CD1c-positive myeloid dendritic cell (primary cell): ENCODE measurements at regions not wholly inside any gene's neighbourhood (a gene's known extent, or its start where the extent isn't known, plus 50 kb on each side); places are given as distances from the start of the nearest gene placed in this dataset.

Source experiments
- DNase-seq: peaks from one replicate; pipeline ENCODE4 v3.0.0-alpha.2; 2016; ENCODE audit errors: extremely low spot score

- DNase-seq = no peak
Observed at GRCh38 chr6:19736066-19736465, 101.1 kb upstream of the ID4 start.

GRCh38 chr6:19738010-19738409 is 99.2 kb upstream of the ID4 start:
- DNase-seq = no peak

- no peak for DNase-seq
Observed at GRCh38 chr6:19749722-19750121, 87.4 kb upstream of the ID4 start.

- DNase-seq = no peak
Observed at GRCh38 chr6:19752746-19753145, 84.4 kb upstream of the ID4 start.

GRCh38 chr6:19753826-19754225 is 83.3 kb upstream of the ID4 start:
- no peak for DNase-seq

GRCh38 chr6:19754686-19755085 is 82.5 kb upstream of the ID4 start:
- DNase-seq = no peak

GRCh38 chr6:19755181-19755580 is 82.0 kb upstream of the ID4 start:
- DNase-seq = no peak

GRCh38 chr6:19757036-19757435 is 80.1 kb upstream of the ID4 start:
- no peak for DNase-seq

- no peak for DNase-seq
Observed at GRCh38 chr6:19759117-19759880, 77.9 kb upstream of the ID4 start.

- DNase-seq = no peak
Observed at GRCh38 chr6:19761121-19761520, 76.0 kb upstream of the ID4 start.

- DNase-seq = no peak
Observed at GRCh38 chr6:19771753-19772336, 65.3 kb upstream of the ID4 start.

GRCh38 chr6:19772891-19773290 is 64.3 kb upstream of the ID4 start:
- no peak for DNase-seq

GRCh38 chr6:19781269-19781668 is 55.9 kb upstream of the ID4 start:
- DNase-seq = no peak

- DNase-seq = no peak
Observed at GRCh38 chr6:19782588-19782987, 54.6 kb upstream of the ID4 start.
